Upper lobe of left lung (tissue), 4 donors: ENCODE measurements at regions not wholly inside any gene's neighbourhood (a gene's known extent, or its start where the extent isn't known, plus 50 kb on each side); places are given as distances from the start of the nearest gene placed in this dataset.

Experiments used
- CTCF ChIP-seq, 6 experiments: fragments of 450-650 bp in 4 of 6; fragments of 200-600 bp in 2 of 6; sonication (generic) in 2 of 6; IDR thresholded peaks; one replicate each; pipeline ENCODE4 v1.5.1; 2016 to 2019; ENCODE audit warnings: antibody characterized with exemption in 6 of 6
- EP300 ChIP-seq, 4 donors: sonication (generic); formaldehyde crosslinking; IDR thresholded peaks; one replicate each; pipeline ENCODE4 v1.5.1; 2017; ENCODE audit warnings: antibody characterized with exemption in 4 of 4, control low read depth in 2 of 4
- POLR2A ChIP-seq, 4 donors: fragments of 450-650 bp; IDR thresholded peaks; one replicate each; pipeline ENCODE4 v1.5.1; 2016 to 2017; ENCODE audit warnings: antibody characterized with exemption in 4 of 4, mild to moderate bottlenecking in 2 of 4
- POLR2AphosphoS5 ChIP-seq, 2 donors: sonication (generic); formaldehyde crosslinking; IDR thresholded peaks; one replicate each; pipeline ENCODE4 v1.5.1; 2017; ENCODE audit warnings: antibody characterized with exemption in 2 of 2

GRCh38 chr18:64398320-64398719 is 249.4 kb upstream of the LINC00305 start:
- TF ChIP-seq CTCF (IDR thresholded peaks at IDR 0.05) (no peak), POLR2A (IDR thresholded peaks at IDR 0.05) (no peak), POLR2AphosphoS5 (IDR thresholded peaks at IDR 0.05) (no peak), EP300 (IDR thresholded peaks at IDR 0.05) (no peak)
